GM12865 (cell line): ENCODE measurements at regions not wholly inside any gene's neighbourhood (a gene's known extent, or its start where the extent isn't known, plus 50 kb on each side); places are given as distances from the start of the nearest gene placed in this dataset.
A peak's percentile ranks its signal among the peaks of the same experiment; 100 is the strongest.

ENCODE experiments used
- DNase-seq: peaks from one replicate; pipeline ENCODE4 v3.0.0; 2010; ENCODE audit warnings: low read depth
- H3K4me3 ChIP-seq: 2 replicates; pipeline ENCODE4 v1.5.1; 2011; ENCODE audit warnings: mild to moderate bottlenecking, low read depth, low read length, control low read depth
- TF ChIP-seq, protein P1 (sequence below): IDR thresholded peaks from 2 replicates; pipeline ENCODE4 v1.5.1; 2011; ENCODE audit warnings: low read length, control low read depth, low read depth, inconsistent platforms; ENCODE audit not compliant: insufficient read depth; ENCODE audit errors: missing control alignments

DNA sequence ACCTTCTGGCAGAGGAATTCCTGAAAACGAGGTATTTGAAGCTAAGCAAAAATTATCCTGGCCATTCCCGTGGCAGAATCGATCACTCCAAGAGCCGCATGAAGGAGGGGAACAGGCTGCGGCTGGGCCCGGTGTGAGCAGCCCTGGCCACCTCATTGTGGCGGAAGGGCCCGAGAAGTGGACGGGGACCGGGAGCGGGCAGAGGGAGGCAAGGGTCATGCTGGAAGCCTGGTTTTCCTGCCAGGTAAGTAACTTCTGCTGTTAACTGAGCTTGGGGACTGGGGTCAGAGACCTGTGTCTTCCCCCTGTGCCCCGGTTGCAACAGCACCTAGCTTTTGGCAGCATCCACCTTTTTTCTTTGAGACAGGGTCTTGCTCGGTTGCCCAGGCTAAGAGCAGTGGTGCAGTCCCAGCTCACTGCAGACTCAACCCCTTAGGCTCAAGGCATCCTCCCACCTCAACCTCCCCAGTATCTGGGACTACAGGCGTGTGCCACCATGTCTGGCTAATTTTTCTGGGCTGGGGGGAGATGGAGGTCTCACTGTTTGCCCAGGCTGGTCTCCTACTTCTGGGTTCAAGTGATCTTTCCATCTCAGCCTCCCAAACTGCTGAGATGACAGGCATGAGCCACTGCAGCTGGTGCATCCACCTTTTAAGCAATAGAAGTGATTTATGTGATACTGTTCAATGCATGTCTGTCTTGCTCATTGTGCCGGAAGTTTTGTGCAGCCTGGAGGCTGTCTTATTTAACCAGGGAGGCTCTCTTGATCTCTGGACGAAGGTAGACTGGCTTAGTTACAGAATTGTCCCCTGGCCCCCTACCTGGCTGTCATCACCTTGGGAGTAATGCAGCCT is 174.0 kb upstream of the MYL2 start:
- no peak for DNase-seq

DNA sequence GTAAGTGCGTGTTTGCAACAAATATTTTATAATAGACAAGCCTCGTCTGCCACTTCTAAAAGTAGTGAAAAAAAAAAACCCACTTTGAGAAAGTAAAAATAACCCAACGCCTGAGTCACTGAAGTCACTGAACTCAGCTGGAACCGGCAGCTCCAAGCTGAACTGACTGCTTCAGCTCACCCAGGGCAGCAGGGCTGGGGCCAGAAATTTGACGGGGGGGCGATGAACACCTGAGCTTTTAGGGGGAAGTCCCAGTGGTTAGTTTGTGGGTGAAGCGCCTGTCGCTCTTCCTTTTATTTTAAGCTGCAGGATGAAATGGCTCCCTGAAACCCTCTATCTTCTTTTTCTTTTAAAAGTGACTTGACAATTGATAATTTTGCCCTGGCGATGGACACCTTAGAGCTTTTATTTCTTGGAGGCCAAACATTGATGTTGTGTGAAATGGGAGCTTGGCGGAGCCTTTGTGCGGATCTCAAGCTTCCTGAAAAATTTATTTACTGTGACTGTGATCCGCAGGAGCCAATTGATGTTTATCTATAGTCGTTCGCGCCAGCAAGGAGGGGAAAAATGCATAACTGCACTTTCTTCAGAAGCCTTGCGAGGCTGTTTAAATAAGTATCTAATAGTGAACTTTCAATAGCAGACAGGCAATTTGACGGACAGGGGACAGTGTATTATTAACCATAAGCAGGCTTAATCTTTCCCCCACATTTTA is 173.2 kb upstream of the MYL2 start:
- H3K4me3 ChIP-seq: no peak overlapping the region
- DNase-seq: peak; percentile 33
- TF ChIP-seq, protein P1, sequence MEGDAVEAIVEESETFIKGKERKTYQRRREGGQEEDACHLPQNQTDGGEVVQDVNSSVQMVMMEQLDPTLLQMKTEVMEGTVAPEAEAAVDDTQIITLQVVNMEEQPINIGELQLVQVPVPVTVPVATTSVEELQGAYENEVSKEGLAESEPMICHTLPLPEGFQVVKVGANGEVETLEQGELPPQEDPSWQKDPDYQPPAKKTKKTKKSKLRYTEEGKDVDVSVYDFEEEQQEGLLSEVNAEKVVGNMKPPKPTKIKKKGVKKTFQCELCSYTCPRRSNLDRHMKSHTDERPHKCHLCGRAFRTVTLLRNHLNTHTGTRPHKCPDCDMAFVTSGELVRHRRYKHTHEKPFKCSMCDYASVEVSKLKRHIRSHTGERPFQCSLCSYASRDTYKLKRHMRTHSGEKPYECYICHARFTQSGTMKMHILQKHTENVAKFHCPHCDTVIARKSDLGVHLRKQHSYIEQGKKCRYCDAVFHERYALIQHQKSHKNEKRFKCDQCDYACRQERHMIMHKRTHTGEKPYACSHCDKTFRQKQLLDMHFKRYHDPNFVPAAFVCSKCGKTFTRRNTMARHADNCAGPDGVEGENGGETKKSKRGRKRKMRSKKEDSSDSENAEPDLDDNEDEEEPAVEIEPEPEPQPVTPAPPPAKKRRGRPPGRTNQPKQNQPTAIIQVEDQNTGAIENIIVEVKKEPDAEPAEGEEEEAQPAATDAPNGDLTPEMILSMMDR: no peak

More for the DNA sequence above, 174.0 kb upstream of the MYL2 start:
- H3K4me3 ChIP-seq: no peak overlapping the region
- TF ChIP-seq, protein P1: no peak

DNA sequence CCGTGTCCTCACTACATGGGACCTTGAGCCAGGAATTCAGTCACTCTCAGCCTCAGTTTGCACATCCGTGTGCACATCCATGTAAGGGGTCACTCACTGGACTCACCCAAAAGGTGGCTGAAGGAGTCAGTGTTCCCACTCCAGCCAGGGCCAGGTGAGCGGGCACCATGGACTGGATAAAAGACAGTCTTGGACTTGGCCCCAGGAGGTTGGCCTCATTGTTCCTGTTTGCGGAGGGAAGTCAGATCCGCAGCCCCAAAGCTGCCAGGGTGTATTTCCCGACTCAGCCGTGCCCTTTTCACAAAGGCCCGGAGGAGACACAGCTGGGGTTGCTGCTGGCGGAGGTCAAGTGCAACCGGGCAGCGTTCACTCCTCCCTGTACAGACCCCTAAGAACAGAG is 170.7 kb upstream of the MYL2 start:
- no peak overlapping the region for H3K4me3 ChIP-seq
- no peak for DNase-seq
- TF ChIP-seq, protein P1: no peak

DNA sequence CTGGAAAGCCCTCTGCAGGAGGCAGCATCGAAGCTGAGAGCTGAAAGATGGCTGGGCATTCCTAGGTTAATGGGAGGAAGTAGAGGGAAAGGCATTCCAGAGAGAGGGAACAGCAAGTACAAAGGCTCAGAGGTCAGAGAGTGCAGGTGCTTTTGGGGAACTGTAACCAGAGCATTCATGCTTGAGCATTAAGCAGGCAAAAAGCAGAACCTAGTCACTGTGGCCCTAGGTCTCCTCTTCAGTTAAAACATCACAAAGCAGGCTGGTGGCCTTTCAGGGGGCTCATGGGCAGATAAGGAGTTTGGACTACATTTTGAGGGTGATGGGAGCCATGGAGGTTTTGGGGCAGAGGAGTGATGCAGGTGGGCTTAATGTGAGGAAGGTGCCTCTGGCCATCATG is 169.2 kb upstream of the MYL2 start:
- TF ChIP-seq, protein P1: no peak
- no peak overlapping the region for H3K4me3 ChIP-seq
- no peak for DNase-seq

DNA sequence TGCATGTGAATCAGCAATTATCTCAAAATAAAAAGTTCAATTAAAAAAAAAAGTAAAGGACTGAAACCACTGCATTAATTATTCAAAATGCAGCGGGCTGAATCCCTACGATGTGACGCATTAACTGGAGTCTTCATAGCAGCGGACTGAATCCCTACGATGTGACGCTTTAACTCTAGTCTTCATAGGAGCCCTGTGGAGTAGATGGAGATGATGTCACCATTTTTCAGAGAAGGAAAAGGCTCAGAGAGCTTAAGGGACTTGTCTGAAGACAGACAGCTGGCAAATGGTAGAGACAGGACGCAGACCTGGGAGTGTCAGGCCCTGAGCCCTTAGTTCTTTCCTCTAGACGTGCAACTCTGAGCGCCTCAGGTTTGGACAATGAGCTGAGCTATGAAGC is 168.0 kb upstream of the MYL2 start:
- DNase-seq: no peak
- TF ChIP-seq, protein P1: no peak
- no peak overlapping the region for H3K4me3 ChIP-seq

DNA sequence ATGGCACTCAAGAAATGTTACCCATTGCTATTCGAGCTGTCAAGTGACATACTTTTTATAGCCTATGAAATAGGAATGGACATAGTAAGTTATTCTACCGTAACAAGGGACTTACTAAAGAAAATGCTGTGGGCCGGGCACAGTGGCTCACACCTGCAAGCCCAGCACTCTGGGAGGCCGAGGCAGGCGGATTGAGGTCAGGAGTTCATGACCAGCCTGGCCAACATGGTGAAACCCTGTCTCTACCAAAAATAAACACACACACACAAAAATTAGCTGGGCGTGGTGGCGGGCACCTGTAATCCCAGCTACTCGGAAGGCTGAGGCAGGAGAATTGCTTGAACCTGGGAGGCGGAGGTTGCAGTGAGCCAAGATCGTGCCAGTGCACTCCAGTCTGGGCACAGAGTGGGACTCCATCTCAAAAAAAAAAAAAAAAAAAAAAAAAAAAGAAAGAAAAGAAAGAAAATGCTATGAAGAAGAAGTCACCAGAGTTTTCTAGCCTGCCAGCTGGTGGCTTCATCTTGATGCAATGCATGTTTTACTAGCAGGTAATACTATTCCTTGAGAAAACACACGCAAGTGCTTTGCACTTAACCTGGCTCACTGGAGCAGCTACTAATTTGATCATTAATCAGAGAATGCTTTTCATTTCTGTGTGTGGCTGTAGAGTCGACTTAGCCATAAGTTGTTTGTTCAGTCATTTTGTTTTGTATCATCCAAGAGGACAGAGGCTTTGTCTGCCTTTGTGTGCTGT is 166.7 kb upstream of the MYL2 start:
- no peak overlapping the region for H3K4me3 ChIP-seq
- TF ChIP-seq, protein P1: no peak
- DNase-seq: no peak
